NCI-H446 treated with DMSO at 0.1 percent for 48 hours (cell line): ENCODE measurements at regions not wholly inside any gene's neighbourhood (a gene's known extent, or its start where the extent isn't known, plus 50 kb on each side); places are given as distances from the start of the nearest gene placed in this dataset.

Experiments used
- DNase-seq: peaks from one replicate; lab custom pipeline; 2025; lab: John Stamatoyannopoulos, UW

DNA sequence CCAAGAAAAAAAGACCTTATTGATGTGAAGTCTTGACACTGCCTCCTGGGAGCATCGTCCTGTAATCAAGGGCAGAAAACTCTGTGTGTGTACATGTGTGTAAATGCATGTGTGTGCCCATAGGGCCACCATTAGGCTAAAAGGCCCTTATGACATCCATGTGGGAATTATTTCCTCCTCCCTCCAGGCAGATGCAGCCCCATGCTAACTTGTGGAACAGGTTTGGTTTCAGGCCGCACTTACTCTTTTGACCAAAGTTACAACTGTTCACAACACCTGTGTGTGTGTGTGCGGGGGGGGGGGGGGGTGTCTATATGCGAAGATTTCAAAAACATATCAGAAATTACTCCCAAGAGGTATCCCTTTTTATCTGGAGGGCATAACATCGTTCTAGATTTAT is 87.4 kb upstream of the SLC14A2 start:
- no peak for DNase-seq

DNA sequence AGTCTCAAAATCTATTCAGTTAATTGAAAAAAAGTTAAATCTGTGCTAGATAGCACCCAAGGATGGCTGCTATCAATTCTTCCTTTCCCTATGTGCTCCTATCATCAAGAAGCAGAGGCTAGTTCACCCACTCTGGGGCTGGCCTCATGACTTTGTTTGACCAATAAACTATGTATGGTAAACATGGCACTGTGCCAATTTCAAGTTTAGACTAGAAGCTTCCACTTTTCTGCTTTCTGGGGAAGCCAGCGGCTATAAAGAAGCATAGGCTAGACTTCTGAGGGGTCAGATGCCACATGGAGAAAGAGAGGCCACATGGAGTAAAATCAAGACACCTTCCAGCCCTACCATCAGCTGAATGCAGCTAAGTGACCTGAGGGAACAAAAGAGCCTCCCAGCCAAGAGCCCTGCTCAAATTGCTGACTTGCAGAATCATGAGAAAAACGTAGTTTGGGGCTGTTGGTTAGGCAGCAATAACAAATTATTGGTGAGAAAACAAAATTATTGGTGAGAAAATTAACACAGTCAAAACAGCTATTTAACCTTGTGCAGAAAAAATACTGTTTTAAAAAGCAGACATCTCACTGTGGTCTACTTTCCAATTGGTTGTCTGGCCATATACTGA is 86.5 kb upstream of the SLC14A2 start:
- no peak for DNase-seq

DNA sequence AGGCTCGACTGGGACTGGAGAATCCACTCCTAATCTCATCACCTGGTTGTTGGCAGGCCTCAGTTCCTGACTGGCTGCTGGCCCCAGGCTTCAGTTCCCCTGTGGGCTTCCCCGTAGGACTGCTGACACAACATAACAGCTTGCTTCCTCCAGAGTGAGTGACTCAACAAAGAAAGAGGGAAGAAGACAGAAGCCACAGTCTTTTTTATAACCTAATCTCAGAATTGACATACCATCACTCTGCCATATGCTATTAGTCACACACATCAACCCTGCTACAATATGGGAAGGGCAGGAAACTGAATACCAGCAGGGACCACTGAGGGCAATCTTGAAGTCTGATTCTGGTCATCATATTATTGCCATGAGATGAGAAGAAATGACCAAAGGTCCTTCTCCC is 76.8 kb upstream of the SLC14A2 start:
- DNase-seq = no peak

DNA sequence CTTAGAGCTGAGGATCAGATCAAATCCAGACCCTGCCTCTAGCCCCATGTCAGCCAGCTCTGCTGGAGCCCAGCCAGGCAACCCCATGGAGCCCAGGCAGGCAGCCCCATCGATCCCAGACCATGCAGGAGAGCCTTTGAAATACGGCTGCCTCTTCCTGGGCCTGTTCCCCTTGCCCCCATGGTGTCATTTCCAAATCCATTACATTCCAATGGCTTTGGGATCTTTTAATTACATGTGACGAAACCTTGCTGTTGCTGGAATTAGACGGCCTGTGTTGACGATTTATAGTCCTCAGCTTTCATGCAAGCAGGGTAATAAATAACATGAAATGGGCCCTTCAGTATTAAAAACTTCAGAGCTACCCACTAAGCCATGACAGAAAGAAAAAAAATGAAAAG is 75.8 kb upstream of the SLC14A2 start:
- no peak for DNase-seq

DNA sequence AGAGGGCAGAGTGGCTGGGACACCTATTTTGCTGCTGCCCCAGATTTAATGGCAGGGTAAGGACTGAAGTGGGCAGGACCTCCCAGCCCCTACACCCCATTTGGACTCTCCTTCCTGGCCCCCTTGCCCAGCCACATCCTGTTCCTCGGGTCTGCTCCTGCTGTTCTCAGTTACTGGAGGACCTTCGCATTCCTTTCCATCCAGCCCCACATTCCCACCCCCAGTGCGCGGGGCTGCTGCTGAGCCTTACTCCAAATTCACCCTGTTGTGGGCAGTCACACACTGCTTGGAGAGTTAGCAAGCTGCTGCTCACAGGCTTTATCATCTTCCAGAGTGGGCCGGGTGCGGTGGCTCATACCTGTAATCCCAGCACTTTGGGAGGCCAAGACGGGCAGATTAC is 75.2 kb upstream of the SLC14A2 start:
- DNase-seq = no peak

DNA sequence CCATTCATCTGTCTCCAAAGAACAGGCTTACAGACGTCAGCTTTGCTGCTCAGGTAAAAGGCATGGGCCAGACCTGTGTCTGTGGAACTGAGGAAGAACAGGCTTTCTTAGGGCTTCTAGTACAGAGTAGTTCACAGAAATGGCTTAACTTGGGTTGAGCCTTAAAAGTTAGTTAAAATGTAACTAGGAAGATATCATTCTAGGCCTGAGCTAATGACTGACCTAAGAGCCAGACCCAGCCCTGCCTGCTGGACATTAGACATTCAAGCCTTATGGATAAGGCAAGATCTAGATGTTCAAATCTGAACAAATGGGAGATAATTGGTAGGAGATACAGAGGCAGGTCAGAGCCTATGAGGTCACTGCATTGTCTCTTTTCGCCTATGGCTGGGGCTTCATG is 73.9 kb upstream of the SLC14A2 start:
- no peak for DNase-seq

DNA sequence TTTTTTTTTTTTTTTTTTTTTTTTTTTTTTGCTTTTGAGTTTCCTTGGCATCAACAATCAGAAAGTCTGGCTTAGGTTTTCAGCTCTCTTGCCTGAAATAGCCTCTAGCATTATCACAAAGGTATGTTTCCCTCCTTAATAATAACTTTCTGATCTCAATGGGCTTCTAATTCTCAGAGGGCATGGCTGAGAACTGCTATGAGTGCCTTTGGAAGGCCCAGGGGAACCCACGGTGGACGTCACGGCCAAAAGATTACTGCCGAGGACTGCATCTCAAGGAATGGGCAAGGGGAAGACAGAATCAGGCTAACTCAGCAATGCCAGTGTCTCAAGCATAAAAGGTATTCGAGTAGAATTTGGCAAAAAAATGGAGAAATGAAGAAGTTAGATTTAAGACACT is 73.2 kb upstream of the SLC14A2 start:
- DNase-seq = no peak

DNA sequence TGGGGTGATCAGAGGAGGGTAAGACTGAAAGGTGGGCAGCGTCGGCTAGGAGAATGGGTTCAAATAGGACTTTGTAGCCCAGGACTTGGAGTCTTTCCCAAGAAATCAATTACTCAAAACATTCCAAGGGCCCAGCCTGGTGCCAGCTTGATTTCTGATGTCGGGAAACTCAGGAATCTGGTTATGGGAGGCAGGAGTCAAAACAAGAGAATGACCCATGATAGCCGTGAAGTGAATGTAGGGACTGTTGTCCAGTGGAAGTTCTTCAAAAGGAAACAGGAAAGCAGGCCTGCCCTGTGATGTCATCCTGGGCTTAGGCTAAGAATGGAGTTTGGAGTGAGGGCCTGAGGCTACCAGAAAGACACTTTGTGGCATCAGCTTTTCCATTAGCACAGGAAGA is 67.4 kb upstream of the SLC14A2 start:
- no peak for DNase-seq

DNA sequence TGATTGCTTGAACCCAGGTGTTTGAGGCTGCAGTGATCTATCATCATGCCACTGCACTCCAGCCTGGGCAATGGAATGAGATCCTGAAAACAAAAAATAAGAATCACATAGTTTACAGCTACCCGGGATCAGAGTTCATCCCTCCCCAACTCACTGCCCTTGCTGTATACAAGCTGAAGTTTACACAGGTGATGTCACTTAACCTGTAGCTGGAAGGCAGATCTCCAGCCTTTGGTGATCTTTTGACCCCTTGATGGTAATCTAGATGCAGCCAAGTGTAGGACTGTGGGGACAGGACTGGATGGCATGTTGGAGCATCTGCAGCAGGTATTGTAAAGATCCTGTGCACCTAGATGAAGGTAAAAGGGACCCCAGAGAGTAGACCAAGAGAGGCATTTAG is 66.7 kb upstream of the SLC14A2 start:
- DNase-seq = no peak

DNA sequence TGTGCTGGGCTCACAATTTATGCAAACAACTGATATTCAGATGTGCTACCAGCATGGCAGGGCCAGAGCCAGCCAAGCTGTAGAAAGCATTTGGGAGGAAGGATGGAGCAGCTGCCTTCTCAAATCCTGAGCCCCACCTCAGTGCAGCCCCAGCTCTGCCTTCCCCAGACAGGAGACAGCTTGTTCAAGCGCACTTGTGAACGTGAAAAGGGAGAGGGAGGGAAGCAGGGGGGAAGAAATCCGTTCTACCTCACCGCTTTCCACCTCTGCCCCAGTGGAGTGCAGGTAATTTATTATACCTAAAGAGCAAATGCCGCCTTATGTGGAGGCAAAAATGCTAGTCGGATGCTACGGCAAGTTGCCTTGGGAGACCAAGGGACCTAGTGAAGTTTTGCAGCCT is 66.0 kb upstream of the SLC14A2 start:
- no peak for DNase-seq

DNA sequence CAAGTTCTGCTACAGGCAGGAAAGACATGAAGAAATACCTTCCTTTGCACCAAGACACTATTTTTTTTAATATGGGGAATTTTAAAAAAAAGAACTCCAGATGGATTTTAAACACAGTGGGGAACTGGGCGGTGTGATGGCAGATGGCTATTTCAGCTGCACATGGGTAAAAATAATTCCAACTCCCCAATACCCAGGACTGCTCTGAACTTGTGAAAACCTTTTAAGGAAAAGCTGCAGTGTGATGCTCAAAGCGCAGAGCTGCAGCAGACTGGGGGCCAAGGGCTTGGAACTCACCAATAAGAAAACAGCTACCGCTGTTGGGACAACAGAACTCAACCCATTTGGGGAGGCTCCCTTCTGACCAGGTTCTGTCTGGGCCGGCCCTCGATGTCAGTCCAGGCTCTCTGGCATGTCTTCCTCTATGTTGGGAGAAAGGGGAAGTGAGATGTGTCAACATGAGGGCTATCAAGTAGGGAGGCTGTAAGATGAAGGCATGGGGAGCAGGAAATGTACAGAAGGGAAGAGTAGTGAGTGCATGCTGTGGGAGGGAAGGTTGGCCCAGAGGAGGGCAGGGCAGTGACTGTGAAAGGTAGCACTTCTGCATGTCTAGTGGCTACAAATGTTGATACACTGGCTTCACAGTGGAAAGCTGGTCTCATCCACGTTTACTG is 64.0 kb upstream of the SLC14A2 start:
- DNase-seq = no peak

DNA sequence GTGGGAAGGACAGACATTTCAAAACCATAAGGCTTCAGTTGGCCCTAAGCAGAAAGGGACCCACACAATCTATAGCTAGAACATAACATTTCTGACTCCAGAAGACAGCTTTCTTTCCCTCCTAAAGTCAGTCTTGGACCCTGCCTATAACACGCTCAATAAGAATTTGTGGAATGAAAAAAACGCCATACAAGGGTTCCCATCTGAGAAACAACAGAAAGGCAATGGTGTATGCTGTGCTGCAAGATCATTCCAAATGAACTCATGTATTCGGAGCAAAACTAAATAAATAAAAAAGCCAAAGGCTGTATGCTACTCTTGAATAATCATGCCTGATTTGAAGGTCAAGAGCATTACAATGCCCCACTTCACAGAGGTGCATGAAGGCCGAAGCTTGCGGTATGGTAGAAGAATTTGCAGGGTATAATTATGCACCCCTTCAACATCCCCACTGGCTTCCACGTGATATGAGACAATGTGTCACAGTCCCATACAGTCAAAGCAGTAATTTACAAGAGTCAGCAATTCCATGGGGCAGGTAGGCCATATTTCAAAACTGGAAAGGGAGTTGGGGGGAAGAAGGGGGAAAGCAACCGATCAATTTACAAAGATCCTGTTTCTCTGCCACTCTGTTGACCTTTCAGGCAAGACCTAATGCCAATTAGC is 61.4 kb upstream of the SLC14A2 start:
- DNase-seq = no peak

DNA sequence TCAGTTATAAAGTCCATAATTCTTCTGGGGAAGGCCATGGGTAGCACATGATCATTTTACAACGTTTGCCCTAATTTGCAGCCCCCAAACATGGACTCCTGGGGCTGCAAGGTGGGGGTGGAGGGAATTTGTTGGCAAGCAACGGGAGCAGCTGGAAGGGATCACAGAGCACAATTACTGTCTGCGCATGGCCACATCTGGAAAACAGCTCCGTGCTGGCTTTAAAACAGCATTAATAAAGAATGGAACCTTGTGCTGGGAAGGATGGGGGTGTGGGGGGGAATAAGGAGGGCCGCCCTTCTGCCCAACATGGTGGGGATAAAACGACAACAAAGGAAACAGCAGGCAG is 60.9 kb upstream of the SLC14A2 start:
- DNase-seq = no peak

DNA sequence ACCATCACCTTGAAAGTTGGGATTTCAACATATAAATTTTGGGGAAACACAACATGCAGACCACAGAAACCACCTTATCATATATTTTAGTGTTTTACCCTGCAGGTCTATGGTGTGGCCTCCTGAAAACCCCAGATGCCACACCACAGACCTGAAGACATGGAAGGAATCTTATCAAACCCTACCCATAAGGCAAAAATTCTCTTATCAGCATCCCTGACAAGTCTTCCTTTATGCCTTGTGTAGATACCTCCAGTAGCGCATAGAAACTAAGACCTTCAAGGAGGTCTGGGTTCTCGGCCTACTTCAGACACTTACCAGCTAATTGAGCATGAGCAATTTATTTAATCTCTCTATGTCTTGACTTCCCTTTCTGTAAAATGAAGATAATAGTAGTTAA is 59.1 kb upstream of the SLC14A2 start:
- no peak for DNase-seq

DNA sequence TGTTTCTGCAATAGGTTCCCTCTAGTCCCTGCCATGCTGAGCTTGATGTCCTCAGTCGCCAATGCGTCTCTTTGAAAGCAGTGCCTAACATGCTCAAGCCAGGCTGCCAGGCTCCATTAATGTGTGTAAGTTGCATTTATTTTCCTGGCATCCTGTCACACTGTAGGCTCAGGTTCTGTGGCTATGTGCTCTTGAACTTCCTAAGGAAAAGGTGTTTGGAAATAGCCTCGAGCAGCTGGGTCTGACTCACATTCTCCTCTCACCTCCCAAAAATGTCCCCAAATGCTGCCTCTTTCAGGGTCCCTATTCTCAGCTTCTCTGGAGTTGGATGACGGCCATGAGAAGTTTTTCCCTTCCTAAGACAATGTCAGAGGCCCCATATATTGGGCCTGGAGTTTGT is 58.0 kb upstream of the SLC14A2 start:
- DNase-seq = no peak

DNA sequence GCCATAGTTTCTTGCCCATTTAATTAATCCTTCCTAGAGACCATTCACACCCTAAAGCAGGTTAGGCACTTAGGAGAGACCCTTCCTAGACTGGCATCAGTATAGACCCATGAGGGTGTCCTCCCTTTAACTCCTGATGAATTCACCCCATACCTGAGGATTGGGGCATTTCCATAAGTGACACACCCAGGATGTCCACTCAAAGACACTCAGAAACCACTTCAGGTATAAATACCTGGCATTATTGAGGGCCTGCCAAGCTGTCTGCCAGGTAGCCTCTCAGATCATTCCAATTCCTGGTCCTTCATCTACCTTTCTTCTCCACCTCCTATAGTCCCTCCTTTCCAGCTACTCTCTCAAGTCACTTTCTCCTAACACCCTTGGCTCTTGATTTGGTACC is 57.5 kb upstream of the SLC14A2 start:
- DNase-seq = no peak

DNA sequence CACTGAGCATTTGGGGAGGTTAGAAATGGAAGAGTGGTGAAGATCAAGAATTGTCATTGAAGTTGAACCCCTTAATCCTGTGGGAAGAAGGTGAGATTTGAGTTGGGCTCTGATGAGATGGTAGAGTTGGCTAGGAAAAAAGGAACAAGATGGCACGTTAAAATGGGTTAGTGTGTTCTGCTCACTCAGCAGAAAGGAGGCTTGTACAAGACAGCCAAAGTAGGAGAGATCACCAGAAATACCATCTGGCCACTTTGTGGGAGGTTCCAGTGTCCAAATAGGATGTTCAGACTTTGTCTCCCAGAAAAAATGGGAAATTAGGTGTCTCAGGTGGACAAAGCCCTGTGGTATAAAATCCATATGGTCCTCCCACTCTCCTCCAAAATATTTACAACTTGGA is 56.0 kb upstream of the SLC14A2 start:
- DNase-seq = no peak

DNA sequence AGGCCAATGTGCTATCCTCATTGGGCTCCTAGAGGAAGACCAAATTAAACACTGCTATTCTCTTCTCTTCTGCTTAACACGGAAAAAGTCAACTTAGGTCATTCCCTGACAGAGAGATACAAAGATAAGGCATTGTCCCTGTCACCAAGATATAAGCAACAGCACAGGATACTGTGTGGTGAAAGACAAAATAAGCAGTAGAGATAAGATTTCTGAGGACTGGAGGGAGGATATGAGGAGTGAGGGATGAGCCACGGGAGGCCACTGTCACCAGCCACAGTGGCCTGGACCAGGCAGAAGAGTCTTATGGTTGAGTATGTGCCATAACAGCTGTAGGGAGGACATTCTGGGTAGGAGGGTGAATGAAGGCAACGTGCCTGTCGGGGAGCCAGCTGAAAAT is 54.4 kb upstream of the SLC14A2 start:
- DNase-seq = no peak

DNA sequence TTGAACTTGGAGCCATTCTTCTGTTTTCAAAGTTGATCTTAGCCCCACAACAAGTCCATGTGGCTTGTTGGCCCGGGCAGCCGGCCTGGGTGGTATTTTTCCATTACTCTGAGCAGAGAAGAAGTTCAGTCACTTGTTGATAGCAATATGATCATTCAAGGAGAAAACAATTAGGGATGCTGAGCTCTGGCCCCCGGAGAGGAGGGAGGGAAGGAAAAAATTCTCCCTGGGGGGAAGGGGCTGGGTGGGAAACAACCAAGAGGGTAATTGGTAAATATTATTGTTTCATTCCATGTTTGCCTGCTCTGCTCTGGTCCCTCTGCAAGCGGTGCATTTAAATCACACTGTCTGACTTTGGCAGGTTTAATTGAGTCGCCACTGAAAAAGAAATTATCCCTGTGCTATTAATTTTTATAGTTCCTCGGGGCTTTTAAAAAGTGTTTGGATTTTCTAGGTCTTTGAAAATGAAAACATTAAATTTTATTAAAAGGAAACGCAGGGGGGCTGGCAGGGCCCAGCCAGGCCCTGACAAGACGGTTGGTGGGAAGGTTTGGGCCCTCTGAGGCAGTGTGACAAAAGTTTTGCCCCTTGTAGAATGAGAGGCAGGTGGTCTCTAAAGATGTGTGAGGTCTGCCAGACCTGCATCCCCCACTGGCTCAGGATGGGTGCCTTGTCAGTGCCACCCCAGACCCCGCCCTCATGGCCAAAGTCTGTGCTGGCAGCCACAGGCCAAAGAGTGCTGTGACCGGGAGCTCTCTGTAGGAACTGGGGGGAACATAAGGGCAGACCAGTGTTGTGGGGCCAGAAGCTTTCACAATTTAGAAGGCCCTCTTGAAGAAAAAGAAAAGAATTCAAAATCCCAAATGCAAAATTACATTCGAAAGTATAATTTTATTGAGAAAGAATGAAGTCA is 52.5 kb upstream of the SLC14A2 start:
- no peak for DNase-seq

DNA sequence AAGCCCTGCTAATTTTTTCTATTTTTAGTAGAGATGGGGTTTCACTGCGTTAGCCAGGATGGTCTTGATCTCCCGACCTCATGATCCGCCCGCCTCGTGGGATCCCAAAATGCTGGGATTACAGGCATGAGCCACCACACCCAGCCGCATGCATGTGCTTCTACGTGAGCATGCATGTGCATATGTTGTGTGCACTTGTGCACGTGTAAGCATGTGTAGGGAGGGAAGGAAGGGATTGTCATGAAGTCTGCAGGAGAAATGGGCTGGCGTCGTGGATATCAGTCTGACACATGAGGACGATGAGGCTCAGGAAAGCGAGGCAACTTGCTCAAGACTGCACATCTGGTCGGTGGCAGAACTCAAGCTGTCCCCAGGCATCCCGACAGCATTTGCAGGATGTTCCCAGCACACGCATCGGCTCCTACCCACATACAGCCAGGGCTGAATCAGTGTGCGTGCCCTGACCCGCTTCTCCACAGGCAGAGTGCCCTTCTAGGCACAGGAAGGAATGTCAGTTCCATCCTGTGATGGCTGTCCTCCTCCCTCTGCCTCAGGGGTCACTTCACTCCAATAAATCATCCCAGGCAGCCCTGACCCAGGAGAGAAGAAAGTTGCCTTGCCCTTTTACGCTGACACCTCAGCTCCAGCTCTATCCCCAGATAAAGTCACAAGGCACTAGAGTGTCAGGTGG is 49.9 kb upstream of the SLC14A2 start:
- no peak for DNase-seq
